Spleen (tissue), 7 donors: ENCODE measurements at regions not wholly inside any gene's neighbourhood (a gene's known extent, or its start where the extent isn't known, plus 50 kb on each side); places are given as distances from the start of the nearest gene placed in this dataset.

ENCODE experiments used
- POLR2A ChIP-seq, 3 donors: fragments of 450-650 bp; IDR thresholded peaks; one replicate each; pipeline ENCODE4 v1.5.1; 2017; ENCODE audit warnings: antibody characterized with exemption in 3 of 3, mild to moderate bottlenecking in 1 of 3
- TF ChIP-seq, protein P1 (sequence below), 11 experiments: fragments of 200-600 bp in 7 of 11; fragments of 450-650 bp in 4 of 11; sonication (generic) in 4 of 11; IDR thresholded peaks in 8 of 11; conservative IDR thresholded peaks in 3 of 11; 1 replicate in 7 of 11; 2 replicates in 4 of 11; pipeline versions ENCODE4 v1.4.0 to v1.8.0; 2016 to 2021; ENCODE audit warnings: antibody characterized with exemption in 11 of 11, inconsistent platforms in 4 of 11, mild to moderate bottlenecking in 1 of 11
- donor health status: DM: no; HTN: no; CAD: no; lungs with moderate emphysema.
- donor health status: DM: no; HTN: no; CAD: no.
- donor health status: DM: no; HTN: no; CAD: no.

DNA sequence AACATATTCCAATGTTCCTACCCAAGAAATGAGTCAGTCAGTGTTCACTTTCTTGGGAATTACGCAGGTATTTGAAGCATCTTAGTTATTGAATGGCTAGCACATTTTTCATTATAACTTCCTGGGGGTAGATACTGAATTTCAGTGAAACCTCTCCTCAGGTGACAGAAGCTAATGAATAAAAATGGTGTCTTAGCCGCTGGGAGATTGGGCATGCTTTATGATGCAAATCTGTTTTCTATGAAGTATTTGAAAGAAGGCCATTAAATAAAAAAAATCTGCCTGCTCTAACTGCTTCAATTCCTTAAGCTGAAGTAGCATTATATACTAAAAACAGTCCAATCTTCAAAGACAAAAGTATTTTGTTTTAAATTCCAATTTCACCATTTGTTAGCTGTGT is 132.8 kb upstream of the CYRIA start:
- TF ChIP-seq, protein P1, sequence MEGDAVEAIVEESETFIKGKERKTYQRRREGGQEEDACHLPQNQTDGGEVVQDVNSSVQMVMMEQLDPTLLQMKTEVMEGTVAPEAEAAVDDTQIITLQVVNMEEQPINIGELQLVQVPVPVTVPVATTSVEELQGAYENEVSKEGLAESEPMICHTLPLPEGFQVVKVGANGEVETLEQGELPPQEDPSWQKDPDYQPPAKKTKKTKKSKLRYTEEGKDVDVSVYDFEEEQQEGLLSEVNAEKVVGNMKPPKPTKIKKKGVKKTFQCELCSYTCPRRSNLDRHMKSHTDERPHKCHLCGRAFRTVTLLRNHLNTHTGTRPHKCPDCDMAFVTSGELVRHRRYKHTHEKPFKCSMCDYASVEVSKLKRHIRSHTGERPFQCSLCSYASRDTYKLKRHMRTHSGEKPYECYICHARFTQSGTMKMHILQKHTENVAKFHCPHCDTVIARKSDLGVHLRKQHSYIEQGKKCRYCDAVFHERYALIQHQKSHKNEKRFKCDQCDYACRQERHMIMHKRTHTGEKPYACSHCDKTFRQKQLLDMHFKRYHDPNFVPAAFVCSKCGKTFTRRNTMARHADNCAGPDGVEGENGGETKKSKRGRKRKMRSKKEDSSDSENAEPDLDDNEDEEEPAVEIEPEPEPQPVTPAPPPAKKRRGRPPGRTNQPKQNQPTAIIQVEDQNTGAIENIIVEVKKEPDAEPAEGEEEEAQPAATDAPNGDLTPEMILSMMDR (IDR thresholded peaks at IDR 0.05 in 8 of 11, conservative IDR thresholded peaks at IDR 0.05 in 3 of 11) = no peak
- no peak for TF ChIP-seq POLR2A (IDR thresholded peaks at IDR 0.05)
